Daoy (cell line): ENCODE measurements at regions not wholly inside any gene's neighbourhood (a gene's known extent, or its start where the extent isn't known, plus 50 kb on each side); places are given as distances from the start of the nearest gene placed in this dataset.

Experiments used
- DNase-seq: peaks from one replicate; pipeline ENCODE4 v3.0.0-alpha.2; 2015; ENCODE audit warnings: low read depth

- DNase-seq: no peak
Measured at GRCh38 chr9:79501546-79501945, 70.2 kb upstream of the TLE4 start.

GRCh38 chr9:79507801-79508200 lies 64.0 kb upstream of the TLE4 start:
- DNase-seq: no peak

GRCh38 chr9:79512251-79512650 lies 59.5 kb upstream of the TLE4 start:
- no peak for DNase-seq
